ENCODE measurements at regions not wholly inside any gene's neighbourhood (a gene's known extent, or its start where the extent isn't known, plus 50 kb on each side); places are given as distances from the start of the nearest gene placed in this dataset.

GRCh38 chr4:130896920-130897319, 1801.0 kb downstream of the C4orf33 start:
- TF ChIP-seq CTCF (IDR thresholded peaks at IDR 0.05) (no peak), POLR2A (IDR thresholded peaks at IDR 0.05) (no peak), POLR2AphosphoS5 (IDR thresholded peaks at IDR 0.05; ENCODE audit: insufficient read depth in 1 of 2, low read depth in 1 of 2) (no peak)

All from vagina (tissue), 2 donors.